Adrenal gland (tissue), 5 donors: ENCODE measurements at regions not wholly inside any gene's neighbourhood (a gene's known extent, or its start where the extent isn't known, plus 50 kb on each side); places are given as distances from the start of the nearest gene placed in this dataset.

Experiments
- POLR2A ChIP-seq, 2 donors: fragments of 450-650 bp; IDR thresholded peaks; one replicate each; pipeline ENCODE4 v1.6.1; 2017; ENCODE audit warnings: antibody characterized with exemption in 2 of 2, mild to moderate bottlenecking in 2 of 2, moderate library complexity in 1 of 2
- TF ChIP-seq, protein P1 (sequence below), 6 experiments: fragments of 450-650 bp in 4 of 6; fragments of 200-600 bp in 2 of 6; sonication (generic) in 1 of 6; IDR thresholded peaks; 1 replicate in 5 of 6; 2 replicates in 1 of 6; pipeline versions ENCODE4 v1.5.1 to v1.8.0; 2016 to 2021; ENCODE audit warnings: antibody characterized with exemption in 6 of 6, mild to moderate bottlenecking in 2 of 6, moderate library complexity in 1 of 6
- donor health status: DM: no; HTN: no; CAD: no.

DNA sequence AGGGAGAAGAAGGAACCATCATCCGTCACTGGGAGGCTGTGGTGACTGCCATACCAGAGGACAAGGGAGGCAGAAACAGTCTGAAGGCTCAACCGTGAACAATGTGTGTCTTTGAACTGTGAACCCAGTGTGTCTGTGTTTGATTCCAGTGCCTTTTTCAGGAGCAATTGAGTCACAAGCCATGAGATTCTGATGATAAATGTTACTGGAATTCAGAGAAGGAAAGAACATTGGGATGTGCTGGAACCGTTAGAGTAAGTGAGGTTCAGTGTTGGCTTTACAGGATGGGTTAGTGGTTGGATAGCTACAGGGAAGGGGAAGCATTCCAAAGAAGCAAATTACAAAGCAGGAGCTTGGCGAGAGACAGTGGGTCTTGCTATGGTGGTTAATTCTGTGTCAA, 464.4 kb downstream of the TRIML1 start:
- TF ChIP-seq, protein P1, sequence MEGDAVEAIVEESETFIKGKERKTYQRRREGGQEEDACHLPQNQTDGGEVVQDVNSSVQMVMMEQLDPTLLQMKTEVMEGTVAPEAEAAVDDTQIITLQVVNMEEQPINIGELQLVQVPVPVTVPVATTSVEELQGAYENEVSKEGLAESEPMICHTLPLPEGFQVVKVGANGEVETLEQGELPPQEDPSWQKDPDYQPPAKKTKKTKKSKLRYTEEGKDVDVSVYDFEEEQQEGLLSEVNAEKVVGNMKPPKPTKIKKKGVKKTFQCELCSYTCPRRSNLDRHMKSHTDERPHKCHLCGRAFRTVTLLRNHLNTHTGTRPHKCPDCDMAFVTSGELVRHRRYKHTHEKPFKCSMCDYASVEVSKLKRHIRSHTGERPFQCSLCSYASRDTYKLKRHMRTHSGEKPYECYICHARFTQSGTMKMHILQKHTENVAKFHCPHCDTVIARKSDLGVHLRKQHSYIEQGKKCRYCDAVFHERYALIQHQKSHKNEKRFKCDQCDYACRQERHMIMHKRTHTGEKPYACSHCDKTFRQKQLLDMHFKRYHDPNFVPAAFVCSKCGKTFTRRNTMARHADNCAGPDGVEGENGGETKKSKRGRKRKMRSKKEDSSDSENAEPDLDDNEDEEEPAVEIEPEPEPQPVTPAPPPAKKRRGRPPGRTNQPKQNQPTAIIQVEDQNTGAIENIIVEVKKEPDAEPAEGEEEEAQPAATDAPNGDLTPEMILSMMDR (IDR thresholded peaks at IDR 0.05) = no peak
- TF ChIP-seq POLR2A (IDR thresholded peaks at IDR 0.05) = no peak
